ENCODE measurements at regions not wholly inside any gene's neighbourhood (a gene's known extent, or its start where the extent isn't known, plus 50 kb on each side); places are given as distances from the start of the nearest gene placed in this dataset.

GRCh38 chr6:168880271-168880670, 373.4 kb downstream of the THBS2 start:
- no peak for DNase-seq (ENCODE audit: insufficient read length, low spot score)
- no peak for FAIRE-seq
- TF ChIP-seq POLR2AphosphoS5 (IDR thresholded peaks at IDR 0.05; ENCODE audit: low read depth, low read length) (no peak), POLR2A (IDR thresholded peaks at IDR 0.05; ENCODE audit: low read depth, low read length) (no peak), PAX5 (IDR thresholded peaks at IDR 0.05; ENCODE audit: insufficient read depth, low read length, severe bottlenecking) (no peak), POU2F2 (IDR thresholded peaks at IDR 0.05; ENCODE audit: low read depth, low read length) (no peak), TAF1 (IDR thresholded peaks at IDR 0.05; ENCODE audit: low read depth, low read length) (no peak), SPI1 (IDR thresholded peaks at IDR 0.05; ENCODE audit: low read depth, low read length) (no peak)

- FAIRE-seq: no peak
- TF ChIP-seq PAX5 (IDR thresholded peaks at IDR 0.05; ENCODE audit: insufficient read depth, low read length, severe bottlenecking): no peak
- no peak for TF ChIP-seq TAF1 (IDR thresholded peaks at IDR 0.05; ENCODE audit: low read depth, low read length)
- TF ChIP-seq POLR2A (IDR thresholded peaks at IDR 0.05; ENCODE audit: low read depth, low read length): no peak
- no peak for TF ChIP-seq SPI1 (IDR thresholded peaks at IDR 0.05; ENCODE audit: low read depth, low read length)
- TF ChIP-seq POU2F2 (IDR thresholded peaks at IDR 0.05; ENCODE audit: low read depth, low read length): no peak
- TF ChIP-seq POLR2AphosphoS5 (IDR thresholded peaks at IDR 0.05; ENCODE audit: low read depth, low read length): no peak
- DNase-seq (ENCODE audit: insufficient read length, low spot score): no peak
Measured at GRCh38 chr6:168877821-168878282, 375.8 kb downstream of the THBS2 start.

- DNase-seq (ENCODE audit: insufficient read length, low spot score) (no peak), FAIRE-seq (no peak)
- TF ChIP-seq POLR2A (IDR thresholded peaks at IDR 0.05; ENCODE audit: low read depth, low read length) (no peak), POU2F2 (IDR thresholded peaks at IDR 0.05; ENCODE audit: low read depth, low read length) (no peak), SPI1 (IDR thresholded peaks at IDR 0.05; ENCODE audit: low read depth, low read length) (no peak), TAF1 (IDR thresholded peaks at IDR 0.05; ENCODE audit: low read depth, low read length) (no peak), PAX5 (IDR thresholded peaks at IDR 0.05; ENCODE audit: insufficient read depth, low read length, severe bottlenecking) (no peak), POLR2AphosphoS5 (IDR thresholded peaks at IDR 0.05; ENCODE audit: low read depth, low read length) (no peak)
Measured at GRCh38 chr6:168876956-168877355, 376.7 kb downstream of the THBS2 start.

- DNase-seq (ENCODE audit: insufficient read length, low spot score) (no peak), FAIRE-seq (no peak)
- TF ChIP-seq SPI1 (IDR thresholded peaks at IDR 0.05; ENCODE audit: low read depth, low read length) (no peak), PAX5 (IDR thresholded peaks at IDR 0.05; ENCODE audit: insufficient read depth, low read length, severe bottlenecking) (no peak), TAF1 (IDR thresholded peaks at IDR 0.05; ENCODE audit: low read depth, low read length) (no peak), POLR2AphosphoS5 (IDR thresholded peaks at IDR 0.05; ENCODE audit: low read depth, low read length) (no peak), POU2F2 (IDR thresholded peaks at IDR 0.05; ENCODE audit: low read depth, low read length) (no peak), POLR2A (IDR thresholded peaks at IDR 0.05; ENCODE audit: low read depth, low read length) (no peak)
Measured at GRCh38 chr6:168875811-168876576, 377.7 kb downstream of the THBS2 start.

- no peak for DNase-seq (ENCODE audit: insufficient read length, low spot score)
- FAIRE-seq: no peak
- TF ChIP-seq POU2F2 (IDR thresholded peaks at IDR 0.05; ENCODE audit: low read depth, low read length) (no peak), SPI1 (IDR thresholded peaks at IDR 0.05; ENCODE audit: low read depth, low read length) (no peak), PAX5 (IDR thresholded peaks at IDR 0.05; ENCODE audit: insufficient read depth, low read length, severe bottlenecking) (no peak), TAF1 (IDR thresholded peaks at IDR 0.05; ENCODE audit: low read depth, low read length) (no peak), POLR2A (IDR thresholded peaks at IDR 0.05; ENCODE audit: low read depth, low read length) (no peak), POLR2AphosphoS5 (IDR thresholded peaks at IDR 0.05; ENCODE audit: low read depth, low read length) (no peak)
Measured at GRCh38 chr6:168874637-168875036, 379.0 kb downstream of the THBS2 start.

- no peak for DNase-seq (ENCODE audit: insufficient read length, low spot score)
- no peak for FAIRE-seq
- TF ChIP-seq TAF1 (IDR thresholded peaks at IDR 0.05; ENCODE audit: low read depth, low read length): no peak
- no peak for TF ChIP-seq PAX5 (IDR thresholded peaks at IDR 0.05; ENCODE audit: insufficient read depth, low read length, severe bottlenecking)
- TF ChIP-seq SPI1 (IDR thresholded peaks at IDR 0.05; ENCODE audit: low read depth, low read length): no peak
- no peak for TF ChIP-seq POLR2A (IDR thresholded peaks at IDR 0.05; ENCODE audit: low read depth, low read length)
- TF ChIP-seq POU2F2 (IDR thresholded peaks at IDR 0.05; ENCODE audit: low read depth, low read length): no peak
- TF ChIP-seq POLR2AphosphoS5 (IDR thresholded peaks at IDR 0.05; ENCODE audit: low read depth, low read length): no peak
Measured at GRCh38 chr6:168873278-168874190, 380.1 kb downstream of the THBS2 start.

- no peak for FAIRE-seq
- DNase-seq (ENCODE audit: insufficient read length, low spot score): no peak
Measured at GRCh38 chr6:168871642-168872315, 381.9 kb downstream of the THBS2 start.

GRCh38 chr6:168870982-168871381, 382.7 kb downstream of the THBS2 start:
- TF ChIP-seq SPI1 (IDR thresholded peaks at IDR 0.05; ENCODE audit: low read depth, low read length) (no peak), PAX5 (IDR thresholded peaks at IDR 0.05; ENCODE audit: insufficient read depth, low read length, severe bottlenecking) (no peak), POLR2A (IDR thresholded peaks at IDR 0.05; ENCODE audit: low read depth, low read length) (no peak), POU2F2 (IDR thresholded peaks at IDR 0.05; ENCODE audit: low read depth, low read length) (no peak), POLR2AphosphoS5 (IDR thresholded peaks at IDR 0.05; ENCODE audit: low read depth, low read length) (no peak), TAF1 (IDR thresholded peaks at IDR 0.05; ENCODE audit: low read depth, low read length) (no peak)
- DNase-seq (ENCODE audit: insufficient read length, low spot score) (no peak), FAIRE-seq (no peak)

More at GRCh38 chr6:168871642-168872315, 381.9 kb downstream of the THBS2 start:
- TF ChIP-seq POLR2AphosphoS5 (IDR thresholded peaks at IDR 0.05; ENCODE audit: low read depth, low read length) (no peak), PAX5 (IDR thresholded peaks at IDR 0.05; ENCODE audit: insufficient read depth, low read length, severe bottlenecking) (no peak), SPI1 (IDR thresholded peaks at IDR 0.05; ENCODE audit: low read depth, low read length) (no peak), TAF1 (IDR thresholded peaks at IDR 0.05; ENCODE audit: low read depth, low read length) (no peak), POLR2A (IDR thresholded peaks at IDR 0.05; ENCODE audit: low read depth, low read length) (no peak), POU2F2 (IDR thresholded peaks at IDR 0.05; ENCODE audit: low read depth, low read length) (no peak)
